ENCODE measurements at regions not wholly inside any gene's neighbourhood (a gene's known extent, or its start where the extent isn't known, plus 50 kb on each side); places are given as distances from the start of the nearest gene placed in this dataset.

DNA sequence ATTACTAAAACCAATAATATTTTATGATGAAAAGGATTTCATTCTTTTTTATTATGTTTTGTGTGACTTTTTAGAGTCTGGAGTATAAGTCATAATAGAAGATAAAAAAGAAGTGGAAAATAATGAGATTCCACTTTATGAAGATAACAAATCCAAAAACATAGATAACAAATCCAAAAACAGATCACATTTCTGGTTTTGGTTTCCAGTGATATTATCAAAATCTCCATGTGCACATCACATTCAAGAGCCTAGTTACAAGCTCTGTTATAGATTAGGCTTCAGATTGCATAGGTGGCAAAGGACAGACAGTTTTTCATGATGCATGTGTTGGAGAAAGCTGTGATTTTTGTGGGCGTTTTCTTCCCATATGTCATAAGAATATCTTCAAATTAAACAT is 648.2 kb downstream of the STK39 start:
- TF ChIP-seq, protein P1, sequence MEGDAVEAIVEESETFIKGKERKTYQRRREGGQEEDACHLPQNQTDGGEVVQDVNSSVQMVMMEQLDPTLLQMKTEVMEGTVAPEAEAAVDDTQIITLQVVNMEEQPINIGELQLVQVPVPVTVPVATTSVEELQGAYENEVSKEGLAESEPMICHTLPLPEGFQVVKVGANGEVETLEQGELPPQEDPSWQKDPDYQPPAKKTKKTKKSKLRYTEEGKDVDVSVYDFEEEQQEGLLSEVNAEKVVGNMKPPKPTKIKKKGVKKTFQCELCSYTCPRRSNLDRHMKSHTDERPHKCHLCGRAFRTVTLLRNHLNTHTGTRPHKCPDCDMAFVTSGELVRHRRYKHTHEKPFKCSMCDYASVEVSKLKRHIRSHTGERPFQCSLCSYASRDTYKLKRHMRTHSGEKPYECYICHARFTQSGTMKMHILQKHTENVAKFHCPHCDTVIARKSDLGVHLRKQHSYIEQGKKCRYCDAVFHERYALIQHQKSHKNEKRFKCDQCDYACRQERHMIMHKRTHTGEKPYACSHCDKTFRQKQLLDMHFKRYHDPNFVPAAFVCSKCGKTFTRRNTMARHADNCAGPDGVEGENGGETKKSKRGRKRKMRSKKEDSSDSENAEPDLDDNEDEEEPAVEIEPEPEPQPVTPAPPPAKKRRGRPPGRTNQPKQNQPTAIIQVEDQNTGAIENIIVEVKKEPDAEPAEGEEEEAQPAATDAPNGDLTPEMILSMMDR (IDR thresholded peaks at IDR 0.05; ENCODE audit: borderline replicate concordance, extremely low read depth, low read length, poor library complexity, severe bottlenecking): no peak
- TF ChIP-seq EZH2 (IDR thresholded peaks at IDR 0.05; ENCODE audit: borderline replicate concordance, low read depth, low read length, severe bottlenecking): no peak
